Fibroblast of pulmonary artery (primary cell): ENCODE measurements at regions not wholly inside any gene's neighbourhood (a gene's known extent, or its start where the extent isn't known, plus 50 kb on each side); places are given as distances from the start of the nearest gene placed in this dataset.

Source experiments
- DNase-seq: peaks from one replicate; pipeline ENCODE4 v3.0.0-alpha.2; 2010; ENCODE audit warnings: low read depth
- H3K4me3 ChIP-seq: replicated peaks from 2 replicates; pipeline ENCODE4 v1.5.1; 2011; ENCODE audit warnings: low read depth, mild to moderate bottlenecking, control low read depth, low read length, moderate library complexity
- TF ChIP-seq, protein P1 (sequence below): IDR thresholded peaks from 2 replicates; pipeline ENCODE4 v1.5.1; 2011; ENCODE audit warnings: mild to moderate bottlenecking, control low read depth, low read length, inconsistent platforms; ENCODE audit errors: missing control alignments

DNA sequence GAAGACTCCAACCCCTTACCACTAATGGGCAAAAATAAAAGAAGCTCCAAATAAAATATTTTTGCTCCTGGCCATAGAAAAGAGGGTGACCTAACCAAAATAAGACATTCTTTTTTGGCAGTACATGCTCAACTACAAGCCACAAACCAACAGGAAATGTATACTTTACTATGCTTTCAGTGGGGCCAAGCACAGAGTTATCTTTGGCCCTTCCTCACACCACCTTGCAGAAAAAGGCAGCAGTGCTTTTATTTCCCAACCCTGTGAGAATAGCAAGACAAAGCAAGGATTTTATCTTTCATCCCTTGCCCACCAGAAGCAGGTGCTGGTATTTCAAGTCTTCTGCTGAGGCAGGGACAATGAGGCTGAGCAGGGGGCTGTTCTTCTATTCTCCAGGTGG, 1493.1 kb downstream of the CDH11 start:
- H3K4me3 ChIP-seq, result no peak overlapping the region
- TF ChIP-seq, protein P1, sequence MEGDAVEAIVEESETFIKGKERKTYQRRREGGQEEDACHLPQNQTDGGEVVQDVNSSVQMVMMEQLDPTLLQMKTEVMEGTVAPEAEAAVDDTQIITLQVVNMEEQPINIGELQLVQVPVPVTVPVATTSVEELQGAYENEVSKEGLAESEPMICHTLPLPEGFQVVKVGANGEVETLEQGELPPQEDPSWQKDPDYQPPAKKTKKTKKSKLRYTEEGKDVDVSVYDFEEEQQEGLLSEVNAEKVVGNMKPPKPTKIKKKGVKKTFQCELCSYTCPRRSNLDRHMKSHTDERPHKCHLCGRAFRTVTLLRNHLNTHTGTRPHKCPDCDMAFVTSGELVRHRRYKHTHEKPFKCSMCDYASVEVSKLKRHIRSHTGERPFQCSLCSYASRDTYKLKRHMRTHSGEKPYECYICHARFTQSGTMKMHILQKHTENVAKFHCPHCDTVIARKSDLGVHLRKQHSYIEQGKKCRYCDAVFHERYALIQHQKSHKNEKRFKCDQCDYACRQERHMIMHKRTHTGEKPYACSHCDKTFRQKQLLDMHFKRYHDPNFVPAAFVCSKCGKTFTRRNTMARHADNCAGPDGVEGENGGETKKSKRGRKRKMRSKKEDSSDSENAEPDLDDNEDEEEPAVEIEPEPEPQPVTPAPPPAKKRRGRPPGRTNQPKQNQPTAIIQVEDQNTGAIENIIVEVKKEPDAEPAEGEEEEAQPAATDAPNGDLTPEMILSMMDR, result no peak
- DNase-seq, result no peak

DNA sequence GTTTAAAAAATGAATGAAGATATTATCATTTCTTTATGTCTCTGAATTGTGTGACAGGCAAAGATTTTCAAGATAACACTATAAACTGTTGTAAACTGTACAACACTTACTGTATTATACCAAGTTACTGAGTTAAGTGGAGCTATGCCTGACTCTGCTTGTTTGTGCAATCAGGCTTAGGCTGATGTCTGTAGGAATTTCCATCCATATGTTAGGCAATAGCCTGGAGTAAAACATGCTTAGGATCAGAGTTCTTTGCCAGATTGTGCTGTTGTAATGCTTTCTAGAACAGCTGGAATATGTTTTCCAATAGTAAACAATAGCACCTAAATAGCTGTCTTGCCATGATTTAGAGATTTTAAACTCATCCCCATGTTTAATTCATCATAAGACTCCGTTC, 1496.7 kb downstream of the CDH11 start:
- no peak overlapping the region for H3K4me3 ChIP-seq
- TF ChIP-seq, protein P1, result no peak
- peak; percentile 80 for DNase-seq

DNA sequence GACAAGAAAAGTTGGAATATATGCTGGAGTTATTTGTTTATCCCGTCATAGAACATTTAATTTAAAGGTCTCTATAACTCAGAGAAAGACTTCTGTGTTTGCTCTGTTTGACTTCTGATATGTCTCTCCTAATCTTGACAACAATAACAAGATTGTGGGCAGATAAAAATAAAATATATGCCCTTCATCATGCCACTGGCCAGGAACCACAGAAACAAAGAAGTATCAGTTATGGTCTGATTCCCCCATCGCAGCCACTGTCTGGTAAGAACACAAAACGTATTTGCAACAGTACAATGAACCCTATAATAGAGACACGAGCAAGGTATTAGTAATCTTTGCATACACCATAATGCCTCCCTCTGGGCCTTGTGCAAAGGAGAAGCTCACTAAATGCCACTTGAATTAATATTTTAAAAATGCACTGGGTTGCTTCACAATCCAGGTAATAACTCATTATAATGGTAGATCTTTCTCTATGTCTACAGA, 1498.3 kb downstream of the CDH11 start:
- H3K4me3 ChIP-seq, result no peak overlapping the region
- DNase-seq, result no peak
- TF ChIP-seq, protein P1, result no peak

DNA sequence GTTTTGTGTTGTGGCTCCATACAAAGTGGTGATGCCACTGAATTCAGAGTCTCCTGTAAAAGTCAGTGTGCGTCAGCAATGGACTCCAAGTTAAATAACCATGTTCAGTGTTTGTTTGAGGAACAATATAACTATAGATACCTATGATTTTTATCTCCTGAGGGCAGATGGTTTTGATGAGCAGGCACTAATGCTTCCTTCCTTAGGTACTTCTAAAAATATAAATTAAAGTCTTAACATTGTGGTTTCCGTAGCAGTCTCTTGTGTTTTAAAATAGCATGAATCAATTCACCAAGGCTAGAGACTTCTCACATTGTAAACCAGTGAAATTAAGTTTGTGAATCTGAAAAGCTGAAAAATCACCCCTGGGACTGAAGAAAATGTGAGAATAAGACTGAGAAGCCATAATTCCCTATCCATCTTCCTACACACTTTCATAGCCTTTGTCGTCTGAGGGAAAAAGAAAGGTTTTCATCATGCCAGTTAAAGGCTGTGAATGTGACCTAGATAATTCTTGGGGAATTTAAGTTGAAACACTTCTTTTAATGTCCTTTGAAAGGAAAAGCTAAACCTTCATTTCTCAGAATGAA, 1502.9 kb downstream of the CDH11 start:
- DNase-seq, result no peak
- TF ChIP-seq, protein P1, result no peak
- no peak overlapping the region for H3K4me3 ChIP-seq

DNA sequence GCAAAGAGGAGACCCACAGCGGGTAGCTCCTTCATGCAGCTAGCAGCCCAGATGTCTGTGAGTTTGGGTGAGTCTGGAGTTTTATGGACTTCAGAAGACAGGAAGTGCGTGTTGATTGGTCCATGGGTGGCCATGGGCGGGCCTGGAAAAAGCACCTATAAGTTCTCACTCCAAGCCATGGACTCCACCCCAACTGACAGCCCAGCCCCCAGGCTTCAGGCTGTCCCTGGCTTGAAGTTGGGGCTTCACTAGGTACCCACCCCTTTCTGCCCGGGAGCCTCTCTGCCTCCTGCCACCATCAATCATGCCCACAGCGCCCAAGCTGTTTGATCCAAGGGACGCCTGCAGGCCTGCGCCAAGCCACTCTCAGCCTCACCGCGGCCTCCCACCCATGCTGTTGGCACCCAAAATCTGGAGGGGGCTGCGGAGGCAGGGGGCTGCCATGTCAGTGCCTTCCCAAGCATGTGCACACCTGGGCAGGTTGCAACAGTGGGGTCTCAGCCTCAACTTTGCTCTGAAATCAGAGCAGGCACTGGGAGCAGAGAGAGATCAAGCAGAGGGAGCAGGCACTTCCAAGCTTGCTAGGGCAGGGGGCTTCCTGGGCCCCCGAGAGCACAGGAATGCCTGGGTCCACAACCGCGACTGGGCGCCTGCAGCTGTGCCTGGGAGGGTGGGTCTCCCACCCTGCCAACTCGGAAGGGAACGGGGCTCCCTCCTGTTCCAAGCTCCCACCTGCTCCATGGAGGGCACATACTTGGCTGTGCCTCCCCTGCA, 1503.7 kb downstream of the CDH11 start:
- DNase-seq, result peak; percentile 45
- TF ChIP-seq, protein P1, result no peak
- peak overlapping the region; percentile 63 for H3K4me3 ChIP-seq

DNA sequence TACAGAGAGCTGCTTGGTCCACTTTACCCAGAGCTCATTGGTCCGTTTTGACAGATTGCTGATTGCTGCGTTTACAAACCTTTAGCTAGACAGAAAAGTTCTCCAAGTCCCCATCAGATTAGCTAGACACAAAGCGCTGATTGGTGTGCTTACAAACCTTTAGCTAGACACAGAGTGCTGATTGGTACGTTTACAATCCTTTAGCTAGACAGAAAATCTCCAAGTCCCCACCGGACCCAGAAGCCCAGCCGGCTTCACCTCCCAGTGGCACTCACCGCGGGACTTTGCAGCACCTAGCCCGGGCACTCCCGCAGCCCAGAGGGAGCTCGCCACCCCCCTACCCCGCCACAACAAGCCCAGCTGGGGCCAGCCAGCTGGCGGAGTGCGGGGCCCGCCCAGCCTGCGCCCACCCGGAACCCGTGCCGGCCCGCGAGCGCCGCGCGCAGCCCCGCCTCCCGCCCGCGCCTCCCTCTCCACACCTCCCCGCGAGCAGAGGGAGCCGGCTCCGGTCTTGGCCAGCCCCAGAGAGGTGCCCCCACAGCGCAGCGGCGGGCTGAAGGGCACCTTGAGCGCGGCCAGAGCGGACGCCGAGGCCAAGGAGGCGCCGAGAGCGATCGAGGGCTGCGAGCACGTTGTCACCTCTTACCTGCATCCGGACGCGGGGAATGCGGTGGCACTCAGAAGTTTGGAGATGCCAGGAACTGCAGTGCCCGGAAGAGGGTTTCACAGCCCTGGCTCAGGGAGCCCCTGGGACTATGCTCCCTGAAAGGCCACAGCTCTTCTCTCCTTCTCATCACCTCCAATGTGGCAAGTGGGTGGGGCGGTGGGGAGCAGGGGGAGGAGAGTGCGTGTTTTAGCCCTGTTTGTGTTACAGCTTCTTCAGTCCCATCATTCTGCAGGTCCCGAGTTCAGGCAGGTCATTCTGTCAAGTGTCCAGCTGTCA, 1504.5 kb downstream of the CDH11 start:
- peak overlapping the region; percentile 63 for H3K4me3 ChIP-seq
- peak; percentile 33 for DNase-seq
- TF ChIP-seq, protein P1, result no peak
